IPS-NIHi11 (cell line): ENCODE measurements at regions not wholly inside any gene's neighbourhood (a gene's known extent, or its start where the extent isn't known, plus 50 kb on each side); places are given as distances from the start of the nearest gene placed in this dataset.
A peak's percentile ranks its signal among the peaks of the same experiment; 100 is the strongest.

ENCODE experiments used
- DNase-seq: peaks from one replicate; pipeline ENCODE4 v3.0.0; 2012; ENCODE audit warnings: mixed read lengths, low spot score

GRCh38 chr2:204012072-204012653 is 75.6 kb downstream of the ICOS start:
- peak; percentile 40 for DNase-seq

DNA sequence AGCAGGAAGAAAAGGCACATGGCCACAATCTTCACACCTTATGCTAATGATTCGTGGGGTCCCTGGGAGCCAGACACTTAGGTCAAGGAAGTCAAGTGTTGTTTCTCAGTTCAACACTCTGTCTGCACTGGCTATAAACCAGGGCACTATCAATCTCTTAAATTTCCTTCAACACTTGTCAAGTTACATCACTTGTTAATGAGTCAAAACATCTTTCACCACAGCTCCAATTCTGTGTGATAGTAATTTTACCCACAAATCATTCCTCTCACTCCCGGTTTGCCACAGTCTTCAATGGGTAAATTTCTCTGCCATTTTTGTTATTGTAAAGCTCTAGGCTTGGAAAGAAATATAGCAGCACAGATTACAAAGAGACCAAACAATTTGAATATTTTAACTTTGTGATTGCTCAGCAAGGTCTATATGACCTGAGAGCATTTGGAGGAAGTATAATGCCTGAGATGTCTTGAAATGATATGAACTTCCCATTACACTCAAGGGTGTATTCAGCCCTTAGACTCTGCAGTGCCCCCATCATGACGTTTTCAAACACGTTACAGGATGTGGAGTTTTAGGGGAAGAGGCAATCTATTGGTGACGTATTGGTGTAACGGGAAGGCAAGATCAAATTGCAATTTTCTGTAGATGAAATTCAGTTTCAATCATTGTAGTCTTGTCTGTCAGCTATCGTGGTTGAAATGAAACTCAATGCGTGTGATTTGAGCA is 78.7 kb downstream of the ICOS start:
- DNase-seq = no peak

DNA sequence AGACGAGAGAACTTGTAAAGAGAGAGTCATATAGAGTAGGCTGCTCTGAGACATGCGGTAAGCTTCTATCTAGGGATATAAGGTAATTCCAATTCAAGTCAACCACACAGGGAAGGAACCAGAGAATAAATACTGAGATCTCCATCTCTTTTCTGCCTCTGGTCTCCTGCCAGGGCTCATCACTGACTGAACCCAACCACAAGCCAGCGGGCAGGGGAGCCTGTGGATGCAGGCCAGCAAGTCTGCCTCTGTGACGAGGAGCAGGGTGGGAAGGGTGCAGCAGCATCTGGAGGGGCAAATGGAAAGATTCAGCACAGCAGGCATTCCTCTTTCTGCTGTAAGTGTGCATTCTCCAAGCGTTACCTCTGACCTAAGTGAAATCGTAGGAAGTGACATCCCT is 82.2 kb downstream of the ICOS start:
- DNase-seq = no peak

DNA sequence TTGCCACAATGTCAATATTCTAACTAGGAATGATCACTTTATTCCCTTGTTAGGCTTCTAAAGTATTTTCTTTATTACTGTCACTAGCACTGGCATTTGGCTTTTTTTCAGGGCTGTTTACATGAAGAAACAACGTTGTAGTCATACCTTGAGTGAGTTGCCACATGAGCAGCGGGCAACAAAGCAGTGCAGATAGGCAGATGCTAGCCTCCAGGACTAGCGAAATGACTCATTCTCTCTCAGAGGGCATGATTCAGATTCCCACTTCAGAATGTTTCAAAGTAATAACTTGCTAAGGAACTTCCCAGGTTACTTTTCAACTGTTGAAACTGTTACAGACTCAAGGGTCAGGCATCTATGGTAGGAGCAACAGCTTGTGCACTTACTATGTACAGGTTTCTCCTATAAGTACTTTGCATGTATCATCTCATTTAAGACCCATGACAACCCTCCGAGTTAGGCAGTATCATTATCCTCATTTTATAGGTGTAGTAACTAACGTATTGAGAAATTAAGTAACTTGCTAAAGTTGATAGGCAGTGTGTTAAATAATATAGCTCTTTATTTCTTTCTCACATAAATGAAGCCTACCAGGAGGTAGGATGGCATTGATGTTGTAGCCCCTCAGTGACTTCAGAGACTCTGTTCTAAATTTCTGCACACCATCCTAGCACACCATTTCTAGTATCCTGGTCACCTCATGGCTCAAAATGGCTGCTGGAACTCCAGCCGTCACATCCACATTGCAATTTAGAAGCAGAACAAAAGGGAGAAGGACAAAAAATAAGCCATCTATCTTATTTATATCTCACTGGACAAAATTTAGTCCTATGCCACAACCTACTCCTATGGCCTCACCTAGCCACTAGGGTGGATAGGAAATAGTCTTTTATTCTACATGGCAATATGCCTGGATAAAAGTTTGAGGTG is 83.3 kb downstream of the ICOS start:
- no peak for DNase-seq

GRCh38 chr2:204021290-204022081 is 84.9 kb downstream of the ICOS start:
- DNase-seq = no peak

GRCh38 chr2:204022550-204022949 is 86.0 kb downstream of the ICOS start:
- DNase-seq = no peak

DNA sequence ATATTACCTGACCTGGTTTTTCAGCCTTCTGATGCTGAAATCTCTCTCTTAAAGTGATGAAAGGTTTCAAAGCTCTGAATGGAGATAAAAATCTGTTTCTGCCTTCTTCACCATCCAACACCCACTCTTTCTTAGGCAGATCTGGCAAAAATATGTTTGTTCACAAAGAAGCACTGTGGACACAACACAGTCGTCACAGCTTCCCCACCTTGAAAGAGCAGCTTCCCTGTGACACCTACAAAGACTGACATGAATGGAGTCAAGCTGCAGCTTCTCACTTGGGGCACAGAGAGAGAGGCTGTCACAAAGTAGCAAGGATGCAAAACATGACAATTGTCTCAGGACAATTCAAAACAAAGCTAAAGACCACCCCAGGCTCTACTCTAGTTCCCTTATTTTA is 86.5 kb downstream of the ICOS start:
- no peak for DNase-seq

GRCh38 chr2:204024503-204024902 is 87.9 kb downstream of the ICOS start:
- peak; percentile 43 for DNase-seq

DNA sequence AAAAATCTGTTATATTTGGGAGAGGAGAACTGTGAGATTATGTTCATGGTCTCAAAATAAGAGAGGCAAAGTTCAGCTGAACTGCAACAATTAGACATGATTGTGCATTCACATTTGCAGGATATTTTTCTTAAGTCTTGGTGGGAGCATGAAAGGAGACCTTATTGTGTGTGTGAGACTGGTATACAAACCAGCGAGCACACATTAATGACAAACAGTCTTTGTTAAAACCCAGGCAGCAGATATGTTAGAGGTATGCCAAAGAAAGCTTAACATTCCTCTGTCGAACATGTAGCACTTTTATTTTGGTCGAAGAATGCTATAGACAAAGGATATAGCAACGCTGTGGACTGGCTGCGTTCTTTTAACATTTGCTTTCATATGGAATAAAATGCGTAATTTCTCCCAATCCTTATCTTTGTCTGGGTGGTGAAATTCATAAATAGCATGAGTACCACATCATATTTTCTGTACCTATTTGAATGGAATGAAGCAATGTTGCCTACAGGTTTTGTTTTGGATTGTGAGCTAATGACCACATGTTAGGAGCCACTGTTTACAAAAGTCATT is 88.4 kb downstream of the ICOS start:
- DNase-seq = no peak

DNA sequence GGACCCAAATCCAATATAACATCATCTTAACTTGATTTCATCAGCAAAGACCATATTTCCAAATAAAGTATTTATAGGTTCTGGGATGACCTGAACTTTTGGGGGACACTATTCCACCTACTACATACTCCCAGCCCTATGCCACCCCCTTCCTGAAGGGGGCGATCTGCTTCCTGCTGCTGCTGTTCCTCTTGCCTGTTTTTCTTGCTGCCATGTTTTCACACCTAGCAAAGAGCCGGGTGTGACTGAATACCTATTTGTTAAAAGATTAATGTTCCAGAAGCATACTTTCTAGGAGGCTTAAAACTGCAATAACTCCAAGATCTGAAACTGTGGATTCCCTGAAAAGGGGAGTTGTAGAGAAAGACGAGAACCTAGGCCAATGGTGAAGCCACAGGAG is 89.7 kb downstream of the ICOS start:
- peak; percentile 22 for DNase-seq

DNA sequence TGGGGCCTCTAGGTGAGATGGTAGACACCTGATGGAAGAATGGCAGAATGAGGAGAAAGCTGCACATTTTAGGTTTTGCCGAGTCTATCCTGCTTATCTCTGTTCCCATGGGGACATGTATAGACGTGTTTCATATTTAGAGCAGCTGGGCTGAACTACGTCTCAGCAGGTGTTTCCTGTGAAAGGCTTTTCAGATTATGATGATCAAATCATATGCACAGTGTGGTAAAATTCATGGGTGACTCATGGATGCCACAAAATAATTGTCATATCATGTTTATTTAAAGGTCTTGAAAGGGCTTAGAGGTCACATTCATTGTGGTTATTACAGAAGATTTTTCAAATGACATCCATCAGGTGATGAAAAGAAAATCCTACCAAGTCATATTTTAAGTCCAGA is 90.5 kb downstream of the ICOS start:
- DNase-seq = no peak

- DNase-seq = no peak
Measured at GRCh38 chr2:204030322-204030721, 93.8 kb downstream of the ICOS start.

- DNase-seq = no peak
Measured at GRCh38 chr2:204031056-204031455, 94.5 kb downstream of the ICOS start.

GRCh38 chr2:204032301-204032700 is 95.7 kb downstream of the ICOS start:
- no peak for DNase-seq

DNA sequence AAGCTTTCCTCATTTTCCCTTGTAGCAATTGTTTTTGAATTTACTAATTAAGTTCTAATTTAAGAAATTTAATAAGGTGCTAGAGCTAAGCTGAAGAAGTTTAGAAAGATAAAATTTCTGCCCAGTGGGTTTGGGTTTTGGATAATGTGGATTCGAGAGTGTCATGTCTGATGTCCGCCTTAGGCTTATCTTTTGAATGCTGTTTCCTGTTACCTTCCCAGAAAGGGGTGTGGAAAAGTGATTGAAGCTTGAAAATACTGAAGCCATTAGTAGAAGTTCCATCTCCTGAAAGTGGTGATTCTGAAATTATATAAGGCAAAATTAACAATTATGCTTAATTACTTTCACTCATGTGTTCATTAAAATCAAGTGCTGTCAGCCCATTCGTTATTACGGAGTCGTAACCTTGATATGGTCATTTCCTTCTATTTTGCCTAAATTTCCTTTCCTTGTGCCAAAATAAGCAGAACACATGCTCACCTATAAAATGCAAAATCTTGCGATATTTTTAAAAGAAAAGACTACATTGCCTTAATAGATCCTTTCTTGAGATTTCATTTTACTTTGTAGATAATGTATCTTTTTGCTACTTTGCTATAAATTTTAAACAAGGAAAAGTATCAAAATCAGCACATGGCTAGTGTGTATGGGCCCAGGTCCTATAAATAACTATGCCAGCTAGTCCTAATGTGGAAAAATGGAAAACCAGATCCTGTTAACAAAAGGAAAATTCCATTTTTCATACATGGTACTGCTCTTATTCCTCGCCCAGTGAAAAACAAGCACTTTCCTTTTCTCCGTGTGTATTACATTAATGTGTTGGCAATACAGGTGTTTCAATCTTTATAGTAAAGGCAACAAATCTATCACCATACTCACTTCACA is 97.3 kb downstream of the ICOS start:
- no peak for DNase-seq

- no peak for DNase-seq
Measured at GRCh38 chr2:204036706-204037105, 100.1 kb downstream of the ICOS start.

GRCh38 chr2:204037286-204037685 is 100.7 kb downstream of the ICOS start:
- no peak for DNase-seq

DNA sequence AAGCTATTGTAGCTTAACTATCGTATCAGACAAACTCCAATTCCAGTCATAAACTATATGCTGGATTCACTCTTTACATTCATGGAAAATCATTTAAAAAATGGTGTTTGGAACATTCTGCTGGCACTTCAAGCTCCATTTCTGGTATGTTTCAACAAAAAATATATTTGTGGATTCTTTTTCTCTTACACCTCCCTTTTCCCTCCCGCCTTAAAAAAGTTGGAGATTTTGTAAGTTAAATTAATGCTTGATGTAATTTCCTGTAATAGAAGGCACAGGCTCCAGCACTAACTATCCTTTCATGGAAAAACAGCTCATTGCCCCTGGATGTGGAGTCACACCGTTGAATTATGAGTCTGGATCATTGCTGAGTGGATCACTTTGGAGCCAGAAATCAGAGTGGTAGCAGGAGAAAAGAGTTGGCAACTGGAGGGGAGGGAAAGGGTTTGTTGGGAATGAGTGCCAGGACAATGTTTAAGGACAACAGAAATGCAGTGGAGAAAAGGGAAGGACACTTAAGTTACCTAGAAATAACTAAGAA is 102.8 kb downstream of the ICOS start:
- no peak for DNase-seq

GRCh38 chr2:204040016-204040415 is 103.5 kb downstream of the ICOS start:
- DNase-seq = no peak

DNA sequence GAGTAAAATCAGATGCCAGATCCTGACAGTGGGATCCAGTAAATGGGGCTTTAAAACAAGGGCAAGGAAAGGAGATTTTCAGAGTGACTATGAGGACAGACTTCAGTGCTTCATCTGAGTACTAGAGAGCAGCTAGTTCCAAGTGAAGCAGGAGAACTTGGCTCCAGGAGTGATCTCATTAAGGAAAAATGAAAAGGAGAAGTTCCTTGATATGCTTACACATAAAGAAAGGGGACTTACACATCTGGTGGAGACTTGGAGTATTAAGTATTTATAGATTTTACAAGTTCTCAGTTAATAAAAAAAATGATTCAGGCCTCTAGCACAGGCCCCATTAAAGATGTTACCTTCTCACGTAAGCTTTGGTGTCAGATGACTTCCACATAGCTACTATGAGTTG is 105.8 kb downstream of the ICOS start:
- no peak for DNase-seq

DNA sequence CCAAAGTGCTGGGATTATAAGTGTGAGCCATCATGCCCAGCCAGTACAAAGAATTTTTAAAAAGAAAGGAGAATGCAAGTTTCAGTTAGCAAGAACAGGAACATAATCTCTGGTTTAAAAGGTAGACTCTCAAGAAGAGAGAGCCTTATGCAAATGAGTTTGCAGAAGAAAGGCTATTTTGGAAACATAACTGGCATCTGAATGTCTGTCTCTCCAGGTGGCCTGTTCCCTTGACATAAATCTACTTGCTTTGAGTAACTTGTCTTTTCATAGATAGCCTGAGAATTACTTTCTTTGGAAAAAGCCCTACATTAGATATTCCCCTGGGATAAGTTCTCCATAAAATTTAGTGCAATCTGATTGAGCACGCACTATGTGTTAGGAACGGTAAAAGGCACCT is 109.6 kb downstream of the ICOS start:
- no peak for DNase-seq
